ENCODE measurements at regions not wholly inside any gene's neighbourhood (a gene's known extent, or its start where the extent isn't known, plus 50 kb on each side); places are given as distances from the start of the nearest gene placed in this dataset.

- DNase-seq: no peak
Observed at GRCh38 chr11:11710556-11710955, 88.8 kb upstream of the GALNT18 start.

- no peak for DNase-seq
Observed at GRCh38 chr11:11709447-11710239, 87.8 kb upstream of the GALNT18 start.

- no peak for DNase-seq
Observed at GRCh38 chr11:11708256-11708655, 86.5 kb upstream of the GALNT18 start.

DNA sequence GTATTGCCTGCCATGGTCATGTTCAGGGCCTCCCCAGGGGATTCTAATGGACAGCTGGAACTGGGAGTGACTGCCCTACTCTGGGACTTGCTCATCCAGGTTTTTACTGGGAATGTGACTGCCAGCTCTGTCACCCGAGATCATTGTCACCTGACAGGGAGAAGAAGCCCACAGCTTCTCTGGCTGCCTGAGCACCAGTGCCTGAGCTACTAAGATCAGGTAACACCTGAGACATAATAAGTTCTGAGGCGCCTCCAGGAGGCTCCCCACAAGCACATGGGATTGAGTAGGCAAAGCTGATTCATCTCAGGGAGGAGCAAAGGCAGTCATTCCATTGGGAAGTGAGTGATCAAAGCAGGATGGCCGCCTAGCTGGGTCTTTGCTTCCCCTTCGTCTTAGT lies 84.2 kb upstream of the GALNT18 start:
- no peak for DNase-seq

GRCh38 chr11:11703885-11704284 lies 82.1 kb upstream of the GALNT18 start:
- no peak for DNase-seq

GRCh38 chr11:11701070-11701469 lies 79.3 kb upstream of the GALNT18 start:
- no peak for DNase-seq

DNA sequence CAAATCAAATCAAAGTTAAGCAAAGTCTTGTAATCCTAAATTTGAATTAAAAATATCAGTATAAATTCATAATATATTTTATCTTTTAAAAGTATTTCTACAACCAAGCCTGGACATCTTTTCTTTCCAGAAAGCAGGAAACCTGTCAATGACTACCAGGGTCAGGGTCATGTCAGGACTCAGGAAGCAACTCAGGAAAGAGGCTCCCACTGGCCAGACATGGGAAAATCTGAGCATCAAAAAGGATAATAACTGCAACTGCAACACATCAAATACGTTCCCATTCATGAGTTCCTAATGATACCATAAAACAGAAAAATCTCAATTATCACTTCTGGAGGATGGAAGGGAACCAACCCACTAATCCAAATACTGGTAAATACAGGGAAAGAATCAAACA lies 76.0 kb upstream of the GALNT18 start:
- no peak for DNase-seq

GRCh38 chr11:11691296-11692151 lies 69.7 kb upstream of the GALNT18 start:
- DNase-seq: no peak

- DNase-seq: no peak
Observed at GRCh38 chr11:11681536-11681935, 59.7 kb upstream of the GALNT18 start.

DNA sequence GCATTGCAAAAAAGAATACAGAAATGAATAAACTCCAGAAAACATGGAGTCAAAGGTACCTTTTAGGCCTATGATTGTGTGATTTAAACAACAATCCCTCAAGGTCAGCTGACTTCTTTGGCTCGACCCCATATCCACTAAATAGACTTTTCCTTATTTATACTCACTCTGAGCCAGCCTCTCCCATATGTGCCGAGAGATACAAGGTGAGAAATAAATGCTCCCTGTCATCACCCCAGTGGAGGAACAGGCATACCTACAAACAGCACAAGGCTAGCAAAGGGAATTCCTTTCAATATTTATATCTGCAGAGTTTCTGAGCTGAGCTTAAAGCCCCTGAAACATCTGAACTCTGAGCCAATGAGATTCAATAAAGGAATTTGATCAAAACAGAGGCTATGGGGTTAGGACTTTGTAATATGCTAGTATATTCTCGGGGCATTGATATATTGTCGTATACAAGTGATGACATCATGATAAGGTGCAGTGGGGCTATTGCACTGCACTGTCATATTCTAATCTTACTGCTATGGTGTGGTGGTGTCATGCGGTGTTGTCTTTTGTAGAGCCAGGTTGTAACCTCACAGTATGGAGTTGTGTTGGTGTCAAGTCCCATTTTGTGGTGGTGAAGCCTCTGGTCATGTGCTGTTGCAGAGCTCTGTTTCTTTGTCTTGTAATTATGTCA lies 56.0 kb upstream of the GALNT18 start:
- DNase-seq: no peak

- DNase-seq: no peak
Observed at GRCh38 chr11:11675671-11676181, 53.9 kb upstream of the GALNT18 start.

DNA sequence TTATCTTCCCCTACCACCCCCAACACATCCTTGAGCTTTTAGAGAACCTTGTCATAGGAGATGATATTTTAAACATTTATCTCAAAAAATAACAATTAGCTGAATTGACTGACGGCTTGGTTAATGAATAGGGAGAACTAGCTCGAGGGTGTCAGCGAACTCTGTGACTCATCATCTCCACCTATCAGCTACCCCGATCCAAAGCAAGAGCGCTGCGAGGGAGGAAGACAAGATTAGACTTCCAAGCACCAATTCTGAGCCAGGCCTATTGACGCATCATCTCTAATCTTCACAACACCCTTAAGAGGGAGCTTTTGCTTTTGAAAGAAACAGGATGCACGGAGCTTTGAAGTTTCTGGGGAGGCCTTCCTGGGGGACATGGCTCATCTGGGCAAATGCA lies 51.0 kb upstream of the GALNT18 start:
- DNase-seq: no peak

- DNase-seq: no peak
Observed at GRCh38 chr11:11672101-11672500, 50.3 kb upstream of the GALNT18 start.
